HepG2 (cell line): ENCODE measurements at regions not wholly inside any gene's neighbourhood (a gene's known extent, or its start where the extent isn't known, plus 50 kb on each side); places are given as distances from the start of the nearest gene placed in this dataset.

ENCODE experiments used
- ATAC-seq: fragments of 200-7000 bp; cut with Tn5 transposase; 3 replicates; pipeline ENCODE4 v1.9.1; 2020; ENCODE audit warnings: mild to moderate bottlenecking, moderate library complexity
- BruUV-seq: library from RNA; stranded (reverse); fragments of 400-500 nt; replicated peaks from 2 replicates; lab custom pipeline; 2021; lab: Mats Ljungman, UMichigan
- CTCF ChIA-PET: fragments of 300-600 bp; formaldehyde crosslinking; extraction: SDS; loops from one replicate; lab custom pipeline; 2021; ENCODE audit warnings: low total read pairs, inconsistent platforms, low intra/inter-chr PET ratio; lab: Yijun Ruan, JAX
- POLR2A ChIA-PET: fragments of 350-600 bp; sonication (Branson Sonifier 250); formaldehyde crosslinking; loops from one replicate; lab custom pipeline; 2020; ENCODE audit warnings: antibody characterized with exemption, inconsistent platforms; lab: Yijun Ruan, JAX
- DNase-seq: peaks from one replicate; pipeline ENCODE4 v3.0.0-alpha.2; 2015; ENCODE audit warnings: low spot score
- FAIRE-seq: peaks from 3 replicates; lab custom pipeline; 2011; peaks lifted over from hg19 to GRCh38; lab: Jason Lieb, UNC
- H2AFZ ChIP-seq: one replicate; pipeline ENCODE4 v1.6.1; 2011; ENCODE audit warnings: low read length, inconsistent platforms
- H3K27ac ChIP-seq: fragments of 300-600 bp; 3 replicates; pipeline ENCODE4 v1.8.0; 2011; ENCODE audit warnings: mixed run types, mild to moderate bottlenecking, mixed read lengths, low read length, inconsistent platforms; ENCODE audit not compliant: insufficient read depth; ENCODE audit errors: extremely low read length
- H3K27me3 ChIP-seq, 2 experiments: fragments of 200-600 bp in 1 of 2; 2 replicates in 1 of 2; 3 replicates in 1 of 2; pipeline versions ENCODE4 v1.6.0 to v1.8.0; 2011; ENCODE audit warnings: low read length in 2 of 2, mild to moderate bottlenecking in 2 of 2, moderate library complexity in 2 of 2, inconsistent platforms in 1 of 2; ENCODE audit not compliant: insufficient read depth in 2 of 2, control insufficient read depth in 1 of 2
- H3K36me3 ChIP-seq, 2 experiments: fragments of 200-600 bp in 1 of 2; replicated peaks in 1 of 2; 2 replicates in 1 of 2; 3 replicates in 1 of 2; pipeline versions ENCODE4 v1.5.1 to v1.8.0; 2011; ENCODE audit warnings: low read length in 2 of 2, inconsistent platforms in 1 of 2; ENCODE audit not compliant: insufficient read depth in 2 of 2, control insufficient read depth in 1 of 2
- H3K4me1 ChIP-seq: 2 replicates; pipeline ENCODE4 v1.5.1; 2012; ENCODE audit warnings: low read length, inconsistent platforms; ENCODE audit not compliant: insufficient read depth
- H3K4me2 ChIP-seq: 2 replicates; pipeline ENCODE4 v1.6.0; 2011; ENCODE audit warnings: low read depth, low read length, inconsistent platforms
- H3K4me3 ChIP-seq, 3 experiments: fragments of 200-600 bp in 1 of 3; sonication (generic), shearing (Covaris generic) in 1 of 3; replicated peaks in 1 of 3; 2 replicates each; pipeline ENCODE4 v1.5.1; 2011 to 2016; ENCODE audit warnings: low read length in 3 of 3, inconsistent platforms in 2 of 3, low read depth in 2 of 3, mild to moderate bottlenecking in 2 of 3, control low read depth in 1 of 3, mixed read lengths in 1 of 3; ENCODE audit not compliant: insufficient read depth in 1 of 3
- H3K79me2 ChIP-seq: one replicate; pipeline ENCODE4 v1.6.1; 2011; ENCODE audit warnings: low read length, inconsistent platforms; ENCODE audit not compliant: insufficient read depth
- H3K9ac ChIP-seq: 2 replicates; pipeline ENCODE4 v1.6.0; 2011; ENCODE audit warnings: mild to moderate bottlenecking, low read depth, low read length, inconsistent platforms; ENCODE audit not compliant: insufficient read depth
- H3K9me3 ChIP-seq: 2 replicates; pipeline ENCODE4 v1.5.1; 2012; ENCODE audit warnings: mild to moderate bottlenecking, low read length
- H4K20me1 ChIP-seq: 2 replicates; pipeline ENCODE4 v1.6.0; 2011; ENCODE audit warnings: inconsistent platforms, mild to moderate bottlenecking, low read length, moderate library complexity; ENCODE audit not compliant: insufficient read depth
- FOXC1 ChIP-seq: sonication (generic); formaldehyde crosslinking; IDR thresholded peaks from 2 replicates; pipeline ENCODE4 v1.8.0; 2022; ENCODE audit warnings: mild to moderate bottlenecking, missing genetic modification reagents, borderline replicate concordance
- FOXJ3 ChIP-seq: sonication (generic); formaldehyde crosslinking; IDR thresholded peaks from 2 replicates; pipeline ENCODE4 v1.4.0; 2020; ENCODE audit warnings: missing genetic modification reagents, mild to moderate bottlenecking, borderline replicate concordance
- HMG20A ChIP-seq: IDR thresholded peaks from 2 replicates; pipeline ENCODE4 v1.6.1; 2016; ENCODE audit warnings: borderline replicate concordance
- ISX ChIP-seq: sonication (generic); formaldehyde crosslinking; conservative IDR thresholded peaks from 2 replicates; pipeline ENCODE4 v1.5.0; 2020; ENCODE audit warnings: missing genetic modification reagents
- MAZ ChIP-seq, 2 experiments: sonication (generic) in 1 of 2; formaldehyde crosslinking in 1 of 2; IDR thresholded peaks; 2 replicates each; pipeline versions ENCODE4 v1.5.0 to v1.6.1; 2012 to 2020; ENCODE audit warnings: low read depth in 2 of 2, mild to moderate bottlenecking in 2 of 2, borderline replicate concordance in 1 of 2, improper control_type of control experiment in 1 of 2, low read length in 1 of 2, missing genetic modification reagents in 1 of 2, moderate library complexity in 1 of 2
- RXRB ChIP-seq: IDR thresholded peaks from 2 replicates; pipeline ENCODE4 v1.6.1; 2016; ENCODE audit warnings: borderline replicate concordance, missing genetic modification reagents, missing compliant biosample characterization
- ZFAT ChIP-seq: sonication (generic); formaldehyde crosslinking; conservative IDR thresholded peaks from 2 replicates; pipeline ENCODE4 v1.8.1; 2023; ENCODE audit warnings: missing genetic modification reagents, inconsistent platforms
- ZFP62 ChIP-seq: sonication (generic); formaldehyde crosslinking; IDR thresholded peaks from 2 replicates; pipeline ENCODE4 v1.4.0; 2020; ENCODE audit warnings: missing genetic modification reagents
- ZNF367 ChIP-seq: sonication (generic); formaldehyde crosslinking; IDR thresholded peaks from 2 replicates; pipeline ENCODE4 v1.4.0; 2020; ENCODE audit warnings: missing genetic modification reagents, borderline replicate concordance
- WGBS: methylation state at CpG from one replicate; pipeline ENCODE4 v1.1.6; 2017; ENCODE audit warnings: low lambda C conversion rate; 5-methylcytosine and 5-hydroxymethylcytosine counted together
- in situ Hi-C: cut with HindIII; loops from 2 replicates; pipeline ENCODE4 v1.10.0; 2017; ENCODE audit warnings: low pct_unique_long_range_greater_than_20kb; ENCODE audit not compliant: extremely low pct_ligation_motif_present
- intact Hi-C: fragments of 100-400 bp; cut with micrococcal nuclease; formaldehyde crosslinking; loops from one replicate; pipeline ENCODE4 v1.10.0; 2022; ENCODE audit not compliant: unreplicated experiment
- TF ChIP-seq, protein P1 (sequence below): sonication (generic); formaldehyde crosslinking; conservative IDR thresholded peaks from 2 replicates; pipeline ENCODE4 v1.5.0; 2020; ENCODE audit warnings: missing genetic modification reagents
- TF ChIP-seq, protein P2 (sequence below): sonication (generic); formaldehyde crosslinking; IDR thresholded peaks from 2 replicates; pipeline ENCODE4 v1.5.1; 2020; ENCODE audit warnings: missing genetic modification reagents, mild to moderate bottlenecking, borderline replicate concordance
- TF ChIP-seq, protein P3 (sequence below): sonication (generic); formaldehyde crosslinking; IDR thresholded peaks from 2 replicates; pipeline ENCODE4 v1.5.0; 2020; ENCODE audit warnings: mild to moderate bottlenecking, missing genetic modification reagents
- TF ChIP-seq, protein P4 (sequence below): sonication (generic); formaldehyde crosslinking; IDR thresholded peaks from 2 replicates; pipeline ENCODE4 v1.5.1; 2020; ENCODE audit warnings: mild to moderate bottlenecking, missing genetic modification reagents, moderate library complexity
- TF ChIP-seq, protein P5 (sequence below): sonication (generic); formaldehyde crosslinking; IDR thresholded peaks from 2 replicates; pipeline ENCODE4 v1.5.0; 2020; ENCODE audit warnings: mild to moderate bottlenecking, missing genetic modification reagents, borderline replicate concordance

DNA sequence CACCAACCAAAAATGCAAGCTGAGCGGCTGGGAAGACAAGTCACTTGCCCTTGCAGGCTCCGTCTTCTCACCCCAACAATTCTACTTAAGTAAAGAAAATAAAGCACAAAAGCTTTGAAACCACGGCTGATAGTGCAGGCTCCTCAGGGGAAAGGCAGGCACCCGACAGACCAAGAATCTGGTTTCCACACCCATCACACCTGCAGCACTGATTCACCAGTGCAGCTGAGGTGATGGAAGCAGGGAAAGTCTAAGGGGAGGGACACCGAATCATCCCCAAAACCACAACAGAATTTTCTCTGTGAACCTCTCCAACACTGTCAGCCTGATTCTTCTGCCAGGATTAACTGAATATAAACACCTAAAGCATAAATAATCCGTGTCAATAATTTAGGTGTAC is 62.0 kb upstream of the NSMCE3 start:
- FAIRE-seq (no peak), DNase-seq (no peak), ATAC-seq (no peak)
- in situ Hi-C loops: no loop called here
- no peak overlapping the region for H3K4me3 ChIP-seq
- H3K27me3 ChIP-seq: peaks cover 0 to 7% of the 10 kb centered on the region in 2 experiments; a peak in 2 of 5 replicates
- no peak overlapping the region for H3K27ac ChIP-seq
- WGBS: 19% methylated on average over 6 of the region's 6 CpGs
- ChIA-PET CTCF (no interaction called here), POLR2A (no interaction called here)
- no peaks in the 10 kb centered on the region for H3K36me3 ChIP-seq
- H4K20me1 ChIP-seq: no peaks in the 10 kb centered on the region
- no peak overlapping the region for H2AFZ ChIP-seq
- BruUV-seq: no TSS peak
- peaks cover 2% of the 10 kb centered on the region; the same call in 1 of the 2 replicates for H3K9me3 ChIP-seq
- no peak overlapping the region for H3K4me2 ChIP-seq
- H3K79me2 ChIP-seq: no peaks in the 10 kb centered on the region
- no peak overlapping the region for H3K9ac ChIP-seq
- intact Hi-C loops: no loop called here
- H3K4me1 ChIP-seq: no peaks in the 10 kb centered on the region
- no peak for TF ChIP-seq MAZ (IDR thresholded peaks at IDR 0.05; ENCODE audit: borderline replicate concordance, low read depth, low read length)
- no peak for TF ChIP-seq MAZ (CRISPR knock-in tag; IDR thresholded peaks at IDR 0.05; ENCODE audit: low read depth)
- no peak for TF ChIP-seq FOXJ3
- no peak for TF ChIP-seq RXRB (CRISPR knock-in tag)
- no peak for TF ChIP-seq FOXC1
- TF ChIP-seq, protein P1, sequence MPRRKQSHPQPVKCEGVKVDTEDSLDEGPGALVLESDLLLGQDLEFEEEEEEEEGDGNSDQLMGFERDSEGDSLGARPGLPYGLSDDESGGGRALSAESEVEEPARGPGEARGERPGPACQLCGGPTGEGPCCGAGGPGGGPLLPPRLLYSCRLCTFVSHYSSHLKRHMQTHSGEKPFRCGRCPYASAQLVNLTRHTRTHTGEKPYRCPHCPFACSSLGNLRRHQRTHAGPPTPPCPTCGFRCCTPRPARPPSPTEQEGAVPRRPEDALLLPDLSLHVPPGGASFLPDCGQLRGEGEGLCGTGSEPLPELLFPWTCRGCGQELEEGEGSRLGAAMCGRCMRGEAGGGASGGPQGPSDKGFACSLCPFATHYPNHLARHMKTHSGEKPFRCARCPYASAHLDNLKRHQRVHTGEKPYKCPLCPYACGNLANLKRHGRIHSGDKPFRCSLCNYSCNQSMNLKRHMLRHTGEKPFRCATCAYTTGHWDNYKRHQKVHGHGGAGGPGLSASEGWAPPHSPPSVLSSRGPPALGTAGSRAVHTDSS (CRISPR knock-in tag): no peak
- TF ChIP-seq ZNF367 (CRISPR knock-in tag): no peak
- TF ChIP-seq, protein P2, sequence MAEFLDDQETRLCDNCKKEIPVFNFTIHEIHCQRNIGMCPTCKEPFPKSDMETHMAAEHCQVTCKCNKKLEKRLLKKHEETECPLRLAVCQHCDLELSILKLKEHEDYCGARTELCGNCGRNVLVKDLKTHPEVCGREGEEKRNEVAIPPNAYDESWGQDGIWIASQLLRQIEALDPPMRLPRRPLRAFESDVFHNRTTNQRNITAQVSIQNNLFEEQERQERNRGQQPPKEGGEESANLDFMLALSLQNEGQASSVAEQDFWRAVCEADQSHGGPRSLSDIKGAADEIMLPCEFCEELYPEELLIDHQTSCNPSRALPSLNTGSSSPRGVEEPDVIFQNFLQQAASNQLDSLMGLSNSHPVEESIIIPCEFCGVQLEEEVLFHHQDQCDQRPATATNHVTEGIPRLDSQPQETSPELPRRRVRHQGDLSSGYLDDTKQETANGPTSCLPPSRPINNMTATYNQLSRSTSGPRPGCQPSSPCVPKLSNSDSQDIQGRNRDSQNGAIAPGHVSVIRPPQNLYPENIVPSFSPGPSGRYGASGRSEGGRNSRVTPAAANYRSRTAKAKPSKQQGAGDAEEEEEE (CRISPR knock-in tag): no peak
- TF ChIP-seq, protein P3, sequence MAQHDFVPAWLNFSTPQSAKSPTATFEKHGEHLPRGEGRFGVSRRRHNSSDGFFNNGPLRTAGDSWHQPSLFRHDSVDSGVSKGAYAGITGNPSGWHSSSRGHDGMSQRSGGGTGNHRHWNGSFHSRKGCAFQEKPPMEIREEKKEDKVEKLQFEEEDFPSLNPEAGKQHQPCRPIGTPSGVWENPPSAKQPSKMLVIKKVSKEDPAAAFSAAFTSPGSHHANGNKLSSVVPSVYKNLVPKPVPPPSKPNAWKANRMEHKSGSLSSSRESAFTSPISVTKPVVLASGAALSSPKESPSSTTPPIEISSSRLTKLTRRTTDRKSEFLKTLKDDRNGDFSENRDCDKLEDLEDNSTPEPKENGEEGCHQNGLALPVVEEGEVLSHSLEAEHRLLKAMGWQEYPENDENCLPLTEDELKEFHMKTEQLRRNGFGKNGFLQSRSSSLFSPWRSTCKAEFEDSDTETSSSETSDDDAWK (CRISPR knock-in tag): no peak
- no peak for TF ChIP-seq HMG20A
- TF ChIP-seq ISX: no peak
- TF ChIP-seq, protein P4, sequence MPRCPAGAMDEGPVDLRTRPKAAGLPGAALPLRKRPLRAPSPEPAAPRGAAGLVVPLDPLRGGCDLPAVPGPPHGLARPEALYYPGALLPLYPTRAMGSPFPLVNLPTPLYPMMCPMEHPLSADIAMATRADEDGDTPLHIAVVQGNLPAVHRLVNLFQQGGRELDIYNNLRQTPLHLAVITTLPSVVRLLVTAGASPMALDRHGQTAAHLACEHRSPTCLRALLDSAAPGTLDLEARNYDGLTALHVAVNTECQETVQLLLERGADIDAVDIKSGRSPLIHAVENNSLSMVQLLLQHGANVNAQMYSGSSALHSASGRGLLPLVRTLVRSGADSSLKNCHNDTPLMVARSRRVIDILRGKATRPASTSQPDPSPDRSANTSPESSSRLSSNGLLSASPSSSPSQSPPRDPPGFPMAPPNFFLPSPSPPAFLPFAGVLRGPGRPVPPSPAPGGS (CRISPR knock-in tag): no peak
- no peak for TF ChIP-seq ZFAT (CRISPR knock-in tag)
- no peak for TF ChIP-seq ZFP62 (CRISPR knock-in tag)
- TF ChIP-seq, protein P5, sequence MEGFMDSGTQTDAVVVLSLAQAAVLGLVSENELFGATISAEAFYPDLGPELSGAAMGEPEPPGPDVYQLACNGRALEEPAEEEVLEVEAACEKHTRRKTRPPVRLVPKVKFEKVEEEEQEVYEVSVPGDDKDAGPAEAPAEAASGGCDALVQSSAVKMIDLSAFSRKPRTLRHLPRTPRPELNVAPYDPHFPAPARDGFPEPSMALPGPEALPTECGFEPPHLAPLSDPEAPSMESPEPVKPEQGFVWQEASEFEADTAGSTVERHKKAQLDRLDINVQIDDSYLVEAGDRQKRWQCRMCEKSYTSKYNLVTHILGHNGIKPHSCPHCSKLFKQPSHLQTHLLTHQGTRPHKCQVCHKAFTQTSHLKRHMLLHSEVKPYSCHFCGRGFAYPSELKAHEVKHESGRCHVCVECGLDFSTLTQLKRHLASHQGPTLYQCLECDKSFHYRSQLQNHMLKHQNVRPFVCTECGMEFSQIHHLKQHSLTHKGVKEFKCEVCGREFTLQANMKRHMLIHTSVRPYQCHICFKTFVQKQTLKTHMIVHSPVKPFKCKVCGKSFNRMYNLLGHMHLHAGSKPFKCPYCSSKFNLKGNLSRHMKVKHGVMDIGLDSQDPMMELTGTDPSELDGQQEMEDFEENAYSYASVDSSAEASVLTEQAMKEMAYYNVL (CRISPR knock-in tag): no peak
